Spleen (tissue), 11 donors: ENCODE measurements at regions not wholly inside any gene's neighbourhood (a gene's known extent, or its start where the extent isn't known, plus 50 kb on each side); places are given as distances from the start of the nearest gene placed in this dataset.

Source experiments
- DNase-seq: peaks from one replicate; pipeline ENCODE4 v3.0.0-alpha.2; 2020
- H3K27ac ChIP-seq, 8 donors: fragments of 200-600 bp; sonication (generic) in 7 of 8; 1 replicate in 4 of 8; 2 replicates in 4 of 8; pipeline versions ENCODE4 v1.5.0 to v1.8.0; 2016 to 2021; ENCODE audit warnings: inconsistent platforms in 4 of 8, mild to moderate bottlenecking in 4 of 8, moderate library complexity in 1 of 8
- H3K27me3 ChIP-seq, 7 donors: fragments of 200-600 bp; sonication (generic) in 6 of 7; replicated peaks in 1 of 7; 1 replicate in 4 of 7; 2 replicates in 3 of 7; pipeline versions ENCODE4 v1.5.0 to v1.8.0; 2016 to 2021; ENCODE audit warnings: inconsistent platforms in 3 of 7, mild to moderate bottlenecking in 1 of 7
- H3K36me3 ChIP-seq, 6 donors: fragments of 200-600 bp; sonication (generic) in 5 of 6; 1 replicate in 4 of 6; 2 replicates in 2 of 6; pipeline versions ENCODE4 v1.5.0 to v1.8.0; 2016 to 2021; ENCODE audit warnings: inconsistent platforms in 2 of 6
- H3K4me1 ChIP-seq, 6 donors: fragments of 200-600 bp; sonication (generic) in 5 of 6; 1 replicate in 3 of 6; 2 replicates in 3 of 6; pipeline versions ENCODE4 v1.5.0 to v1.8.0; 2016 to 2021; ENCODE audit warnings: inconsistent platforms in 3 of 6
- H3K4me3 ChIP-seq, 8 donors: fragments of 200-600 bp; sonication (generic) in 7 of 8; 1 replicate in 4 of 8; 2 replicates in 4 of 8; pipeline versions ENCODE4 v1.5.0 to v1.8.0; 2016 to 2021; ENCODE audit warnings: inconsistent platforms in 4 of 8, mild to moderate bottlenecking in 4 of 8, moderate library complexity in 2 of 8
- H3K9me3 ChIP-seq, 8 donors: fragments of 200-600 bp; sonication (generic) in 7 of 8; 1 replicate in 4 of 8; 2 replicates in 4 of 8; pipeline versions ENCODE4 v1.5.0 to v1.8.0; 2016 to 2021; ENCODE audit warnings: inconsistent platforms in 4 of 8
- POLR2A ChIP-seq, 3 donors: fragments of 450-650 bp; IDR thresholded peaks; one replicate each; pipeline ENCODE4 v1.5.1; 2017; ENCODE audit warnings: antibody characterized with exemption in 3 of 3, mild to moderate bottlenecking in 1 of 3
- POLR2AphosphoS5 ChIP-seq, 3 donors: sonication (generic); formaldehyde crosslinking; IDR thresholded peaks; one replicate each; pipeline ENCODE4 v1.5.1; 2017; ENCODE audit warnings: antibody characterized with exemption in 3 of 3
- WGBS, 5 donors: extraction: QIAGEN DNeasy Blood & Tissue Kit in 3 of 5; methylation state at CpG; one replicate each; pipeline versions ENCODE4 v1.1.5 to v1.1.7; 2013 to 2018; 5-methylcytosine and 5-hydroxymethylcytosine counted together
- intact Hi-C: fragments of 100-400 bp; cut with DNase I; formaldehyde crosslinking; loops from one replicate; pipeline ENCODE4 v1.15.0; 2023; ENCODE audit warnings: low total_unique reads
- TF ChIP-seq, protein P1 (sequence below), 11 experiments: fragments of 200-600 bp in 7 of 11; fragments of 450-650 bp in 4 of 11; sonication (generic) in 4 of 11; IDR thresholded peaks in 8 of 11; conservative IDR thresholded peaks in 3 of 11; 1 replicate in 7 of 11; 2 replicates in 4 of 11; pipeline versions ENCODE4 v1.4.0 to v1.8.0; 2016 to 2021; ENCODE audit warnings: antibody characterized with exemption in 11 of 11, inconsistent platforms in 4 of 11, mild to moderate bottlenecking in 1 of 11
- donor health status: healthy with polysubstance abuse.
- donor health status: DM: no; HTN: no; CAD: no; lungs with moderate emphysema.
- donor health status: DM: no; HTN: no; CAD: no.
- donor health status: Bipolar disorder and iron deficiency.
- donor health status: healthy.
- donor health status: DM: no; HTN: no; CAD: no.
- donor health status: DM: yes; HTN: yes; CAD: no.

GRCh38 chr14:26828741-26829140 lies 230.9 kb upstream of the NOVA1 start:
- TF ChIP-seq, protein P1, sequence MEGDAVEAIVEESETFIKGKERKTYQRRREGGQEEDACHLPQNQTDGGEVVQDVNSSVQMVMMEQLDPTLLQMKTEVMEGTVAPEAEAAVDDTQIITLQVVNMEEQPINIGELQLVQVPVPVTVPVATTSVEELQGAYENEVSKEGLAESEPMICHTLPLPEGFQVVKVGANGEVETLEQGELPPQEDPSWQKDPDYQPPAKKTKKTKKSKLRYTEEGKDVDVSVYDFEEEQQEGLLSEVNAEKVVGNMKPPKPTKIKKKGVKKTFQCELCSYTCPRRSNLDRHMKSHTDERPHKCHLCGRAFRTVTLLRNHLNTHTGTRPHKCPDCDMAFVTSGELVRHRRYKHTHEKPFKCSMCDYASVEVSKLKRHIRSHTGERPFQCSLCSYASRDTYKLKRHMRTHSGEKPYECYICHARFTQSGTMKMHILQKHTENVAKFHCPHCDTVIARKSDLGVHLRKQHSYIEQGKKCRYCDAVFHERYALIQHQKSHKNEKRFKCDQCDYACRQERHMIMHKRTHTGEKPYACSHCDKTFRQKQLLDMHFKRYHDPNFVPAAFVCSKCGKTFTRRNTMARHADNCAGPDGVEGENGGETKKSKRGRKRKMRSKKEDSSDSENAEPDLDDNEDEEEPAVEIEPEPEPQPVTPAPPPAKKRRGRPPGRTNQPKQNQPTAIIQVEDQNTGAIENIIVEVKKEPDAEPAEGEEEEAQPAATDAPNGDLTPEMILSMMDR (IDR thresholded peaks at IDR 0.05 in 8 of 11, conservative IDR thresholded peaks at IDR 0.05 in 3 of 11): no peak
- no peak for TF ChIP-seq POLR2AphosphoS5 (IDR thresholded peaks at IDR 0.05)
- no peak for TF ChIP-seq POLR2A (IDR thresholded peaks at IDR 0.05)

DNA sequence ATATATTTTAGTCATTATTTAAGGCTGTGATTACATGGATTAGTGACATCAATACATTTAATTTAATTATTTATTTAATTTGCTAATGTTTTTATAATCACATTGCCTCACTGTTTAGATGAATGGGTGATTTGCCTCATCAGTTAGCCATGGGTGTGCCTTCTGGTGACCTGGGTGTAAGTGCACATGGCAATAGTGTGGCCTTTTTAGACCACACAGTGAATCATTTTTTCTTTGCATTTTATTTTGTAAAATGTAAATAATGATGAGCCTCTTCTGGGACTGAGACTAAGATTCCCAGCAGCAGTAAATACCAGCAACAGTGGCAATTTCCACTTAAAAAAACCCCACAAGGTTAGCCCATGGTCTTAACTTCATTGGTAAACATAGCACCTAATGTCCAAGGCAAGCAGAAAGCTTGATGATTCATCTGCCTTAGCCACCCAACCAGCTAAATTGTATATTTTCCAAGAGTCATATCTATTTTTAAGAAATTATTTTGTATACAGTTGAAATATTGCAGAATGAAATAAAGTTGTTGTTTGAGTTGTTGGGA lies 235.9 kb upstream of the NOVA1 start:
- intact Hi-C loops: no loop called here
- no peaks in the 10 kb centered on the region for H3K36me3 ChIP-seq
- no peaks in the 10 kb centered on the region for H3K27me3 ChIP-seq
- H3K9me3 ChIP-seq: peaks cover 0 to 4% (median 0%) of the 10 kb centered on the region in 8 donors
- no peak overlapping the region for H3K4me3 ChIP-seq
- no peaks in the 10 kb centered on the region for H3K4me1 ChIP-seq
- H3K27ac ChIP-seq: no peak overlapping the region
- TF ChIP-seq, protein P1 (IDR thresholded peaks at IDR 0.05 in 8 of 11, conservative IDR thresholded peaks at IDR 0.05 in 3 of 11): no peak
- no peak for TF ChIP-seq POLR2AphosphoS5 (IDR thresholded peaks at IDR 0.05)
- TF ChIP-seq POLR2A (IDR thresholded peaks at IDR 0.05): no peak
- no peak for DNase-seq

More at GRCh38 chr14:26828741-26829140, 230.9 kb upstream of the NOVA1 start:
- Histone ChIP-seq H3K4me1 (no peaks in the 10 kb centered on the region), H3K36me3 (no peaks in the 10 kb centered on the region), H3K27ac (no peak overlapping the region), H3K4me3 (no peak overlapping the region), H3K9me3 (peaks cover 0 to 4% (median 0%) of the 10 kb centered on the region in 8 donors), H3K27me3 (no peaks in the 10 kb centered on the region)
- intact Hi-C loops: no loop called here
- 74 to 89% (median 80%) methylated on average over 4 of the region's 4 CpGs for WGBS, 5 donors
- no peak for DNase-seq

DNA sequence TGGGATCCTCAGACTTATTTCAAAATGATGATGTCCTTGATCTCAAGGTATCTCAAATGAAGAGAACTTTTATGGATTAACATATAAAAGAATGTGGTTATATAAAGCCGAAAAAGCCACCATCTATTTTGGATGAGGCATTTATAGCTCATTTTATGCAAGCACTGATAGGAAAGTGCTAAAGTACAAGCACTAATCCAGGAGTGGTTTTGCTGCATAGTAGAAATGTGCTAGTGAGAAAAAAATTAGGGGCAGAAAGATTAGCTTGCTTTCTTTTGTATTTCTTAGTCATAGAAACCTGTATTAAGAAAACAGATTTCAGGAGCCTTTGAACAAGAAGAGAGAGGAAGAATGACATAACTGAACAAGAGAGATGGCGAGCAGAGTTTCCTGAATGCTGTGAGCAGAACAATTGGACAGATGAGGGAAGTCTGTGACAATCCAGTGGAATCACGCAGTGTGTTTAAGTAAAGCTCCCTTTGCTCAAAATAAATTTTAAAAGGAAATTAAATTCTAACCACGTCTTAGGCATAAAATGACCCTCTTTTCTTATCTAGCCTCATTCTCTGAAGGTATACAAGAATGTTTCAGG lies 238.2 kb upstream of the NOVA1 start:
- 31 to 41% (median 34%) methylated on average over 4 of the region's 4 CpGs for WGBS, 5 donors
- no peak for DNase-seq
- H3K9me3 ChIP-seq: peaks cover 0 to 4% (median 0%) of the 10 kb centered on the region in 8 donors
- no peaks in the 10 kb centered on the region for H3K27me3 ChIP-seq
- no peaks in the 10 kb centered on the region for H3K4me1 ChIP-seq
- H3K36me3 ChIP-seq: no peaks in the 10 kb centered on the region
- intact Hi-C loops: no loop called here
- no peak overlapping the region for H3K4me3 ChIP-seq
- TF ChIP-seq, protein P1 (IDR thresholded peaks at IDR 0.05 in 8 of 11, conservative IDR thresholded peaks at IDR 0.05 in 3 of 11): no peak
- TF ChIP-seq POLR2A (IDR thresholded peaks at IDR 0.05) (no peak), POLR2AphosphoS5 (IDR thresholded peaks at IDR 0.05) (no peak)
- H3K27ac ChIP-seq: no peak overlapping the region

DNA sequence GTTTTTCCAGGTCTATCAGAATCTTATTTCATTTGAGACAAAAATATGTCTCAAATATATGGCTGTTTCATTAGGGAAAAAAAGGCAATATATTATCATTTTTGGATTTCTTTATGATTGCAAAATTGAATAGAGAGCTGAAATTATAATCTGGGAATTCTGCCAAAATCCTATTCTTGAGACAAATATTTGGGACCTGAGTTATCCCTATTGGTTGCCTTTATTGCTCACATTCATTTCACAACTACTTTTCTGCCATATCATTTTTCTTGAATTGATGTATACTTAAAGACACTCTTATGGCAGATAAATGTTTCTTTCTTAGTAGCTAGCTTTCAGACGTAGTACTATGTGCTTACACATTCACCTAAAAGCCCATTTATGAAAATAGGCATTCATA lies 241.6 kb upstream of the NOVA1 start:
- H3K4me3 ChIP-seq: no peak overlapping the region
- no peaks in the 10 kb centered on the region for H3K4me1 ChIP-seq
- DNase-seq: no peak
- H3K36me3 ChIP-seq: no peaks in the 10 kb centered on the region
- 41 to 70% (median 57%) methylated on average over 1 of the region's 1 CpG for WGBS, 5 donors
- TF ChIP-seq, protein P1 (IDR thresholded peaks at IDR 0.05 in 8 of 11, conservative IDR thresholded peaks at IDR 0.05 in 3 of 11): no peak
- TF ChIP-seq POLR2AphosphoS5 (IDR thresholded peaks at IDR 0.05): no peak
- no peak for TF ChIP-seq POLR2A (IDR thresholded peaks at IDR 0.05)
- H3K27me3 ChIP-seq: no peaks in the 10 kb centered on the region
- intact Hi-C loops: no loop called here
- peaks cover 0 to 4% (median 0%) of the 10 kb centered on the region in 8 donors for H3K9me3 ChIP-seq
- H3K27ac ChIP-seq: no peak overlapping the region
